Panc1 (cell line): ENCODE measurements at regions not wholly inside any gene's neighbourhood (a gene's known extent, or its start where the extent isn't known, plus 50 kb on each side); places are given as distances from the start of the nearest gene placed in this dataset.
"Not testable (repeated sequence)": the region's sequence is repeated elsewhere in the genome, so short reads cannot be mapped to it uniquely, and the experiment has no call there.

Experiments used
- ATAC-seq: fragments of 200-7000 bp; cut with Tn5 transposase; 2 replicates; pipeline ENCODE4 v1.9.1; 2020; ENCODE audit warnings: mild to moderate bottlenecking, moderate library complexity
- BruUV-seq: library from RNA; stranded (reverse); fragments of 400-500 nt; replicated peaks from 2 replicates; lab custom pipeline; 2021; lab: Mats Ljungman, UMichigan
- CTCF ChIA-PET: fragments of 300-600 bp; sonication (Branson Sonifier 250); formaldehyde crosslinking; loops from one replicate; lab custom pipeline; 2022; ENCODE audit warnings: antibody characterized with exemption; lab: Charles Lee
- POLR2A ChIA-PET: fragments of 300-600 bp; sonication (Branson Sonifier 250); formaldehyde crosslinking; loops from one replicate; lab custom pipeline; 2022; ENCODE audit warnings: antibody characterized with exemption; lab: Charles Lee
- DNase-seq: peaks from one replicate; pipeline ENCODE4 v3.0.0-alpha.2; 2010; ENCODE audit warnings: low read depth, low spot score
- H3K27ac ChIP-seq: 2 replicates; pipeline ENCODE4 v1.5.1; 2011; ENCODE audit warnings: mild to moderate bottlenecking, low read length, inconsistent platforms
- H3K27me3 ChIP-seq: fragments of 200-500 bp; sonication (Bioruptor generic); 2 replicates; pipeline ENCODE4 v1.6.0; 2014; ENCODE audit warnings: low read length, inconsistent platforms; ENCODE audit not compliant: control insufficient read depth, insufficient read depth
- H3K36me3 ChIP-seq: fragments of 200-500 bp; sonication (Bioruptor generic); 2 replicates; pipeline ENCODE4 v1.5.1; 2014; ENCODE audit warnings: inconsistent platforms, mild to moderate bottlenecking, low read length, moderate library complexity; ENCODE audit not compliant: control insufficient read depth, insufficient read depth
- H3K4me1 ChIP-seq: 2 replicates; pipeline ENCODE4 v1.5.1; 2011; ENCODE audit warnings: inconsistent platforms, mild to moderate bottlenecking, low read length, moderate library complexity; ENCODE audit not compliant: control insufficient read depth, insufficient read depth
- H3K4me3 ChIP-seq, 2 experiments: 2 replicates each; pipeline ENCODE4 v1.5.1; 2011 to 2012; ENCODE audit warnings: low read depth in 2 of 2, low read length in 2 of 2, mild to moderate bottlenecking in 2 of 2, inconsistent platforms in 1 of 2, moderate library complexity in 1 of 2
- H3K9me3 ChIP-seq: fragments of 200-500 bp; sonication (Bioruptor generic); 2 replicates; pipeline ENCODE4 v1.5.1; 2014; ENCODE audit warnings: low read depth, mild to moderate bottlenecking, inconsistent platforms, low read length, moderate library complexity; ENCODE audit not compliant: control insufficient read depth, insufficient read depth
- CTCF ChIP-seq: fragments of 450-650 bp; IDR thresholded peaks from 2 replicates; pipeline ENCODE4 v1.5.1; 2017; ENCODE audit warnings: mild to moderate bottlenecking
- POLR2AphosphoS5 ChIP-seq: IDR thresholded peaks from 2 replicates; pipeline ENCODE4 v1.6.1; 2012; ENCODE audit warnings: mild to moderate bottlenecking, low read depth, low read length, moderate library complexity
- REST ChIP-seq, 2 experiments: IDR thresholded peaks; 2 replicates each; pipeline ENCODE4 v1.6.1; 2011 to 2012; ENCODE audit warnings: low read depth in 2 of 2, control low read depth in 1 of 2, low read length in 1 of 2, mild to moderate bottlenecking in 1 of 2, moderate library complexity in 1 of 2; ENCODE audit not compliant: insufficient read depth in 1 of 2
- SIN3A ChIP-seq: IDR thresholded peaks from 2 replicates; pipeline ENCODE4 v1.6.1; 2012; ENCODE audit warnings: low read depth, mild to moderate bottlenecking, low read length, moderate library complexity, borderline replicate concordance; ENCODE audit not compliant: insufficient read depth
- TCF7L2 ChIP-seq: IDR thresholded peaks from 2 replicates; pipeline ENCODE4 v1.6.1; 2011; ENCODE audit warnings: mild to moderate bottlenecking, low read depth, low read length, inconsistent platforms
- in situ Hi-C: cut with HindIII; loops from 2 replicates; pipeline ENCODE4 v1.10.0; 2016; ENCODE audit warnings: low sequenced_read_pairs, low pct_unique_long_range_greater_than_20kb
- intact Hi-C: fragments of 100-400 bp; cut with micrococcal nuclease; formaldehyde crosslinking; loops from one replicate; pipeline ENCODE4 v1.10.0; 2022; ENCODE audit not compliant: unreplicated experiment

GRCh38 chr14:89690139-89690538 lies 264.4 kb downstream of the EFCAB11 start:
- TF ChIP-seq SIN3A, result no peak
- no peak for TF ChIP-seq CTCF
- TF ChIP-seq TCF7L2, result no peak
- TF ChIP-seq POLR2AphosphoS5, result no peak
- no peak for TF ChIP-seq REST (IDR thresholded peaks at IDR 0.05; ENCODE audit: insufficient read depth in 1 of 2, low read depth in 2 of 2, low read length in 1 of 2)
- Histone ChIP-seq H3K27ac (no peak overlapping the region), H3K27me3 (no peaks in the 10 kb centered on the region), H3K4me3 (no peak overlapping the region), H3K9me3 (no peaks in the 10 kb centered on the region), H3K36me3 (no peaks in the 10 kb centered on the region), H3K4me1 (no peaks in the 10 kb centered on the region)
- BruUV-seq, result no TSS peak
- intact Hi-C loops, result no loop called here
- POLR2A ChIA-PET, result no interaction called here
- CTCF ChIA-PET, result no interaction called here
- DNase-seq (no peak), ATAC-seq (no peak)
- in situ Hi-C loops, result no loop called here

- DNase-seq, ATAC-seq, CTCF ChIA-PET, H3K27ac ChIP-seq, H3K4me1 ChIP-seq, H3K27me3 ChIP-seq, POLR2A ChIA-PET, BruUV-seq, intact Hi-C loops, H3K36me3 ChIP-seq, H3K9me3 ChIP-seq, H3K4me3 ChIP-seq, in situ Hi-C loops: not testable (repeated sequence)
Observed at GRCh38 chr14:89689711-89690110, 264.8 kb downstream of the EFCAB11 start.

- Histone ChIP-seq H3K9me3 (no peaks in the 10 kb centered on the region), H3K4me3 (no peak overlapping the region), H3K4me1 (no peaks in the 10 kb centered on the region), H3K36me3 (no peaks in the 10 kb centered on the region), H3K27me3 (no peaks in the 10 kb centered on the region), H3K27ac (no peak overlapping the region)
- ATAC-seq (no peak), DNase-seq (no peak)
- intact Hi-C loops (no loop called here), in situ Hi-C loops (no loop called here)
- POLR2A ChIA-PET, result no interaction called here
- CTCF ChIA-PET, result no interaction called here
- no peak for TF ChIP-seq CTCF
- no peak for TF ChIP-seq SIN3A
- no peak for TF ChIP-seq POLR2AphosphoS5
- no peak for TF ChIP-seq TCF7L2
- TF ChIP-seq REST (IDR thresholded peaks at IDR 0.05; ENCODE audit: insufficient read depth in 1 of 2, low read depth in 2 of 2, low read length in 1 of 2), result no peak
- no TSS peak for BruUV-seq
Observed at GRCh38 chr14:89688507-89689211, 265.9 kb downstream of the EFCAB11 start.
